Activated T-cell treated with anti-CD3 and anti-CD28 coated beads, Interleukin-2, amount 50 U/mL, for 48 hours (primary cell): ENCODE measurements at regions not wholly inside any gene's neighbourhood (a gene's known extent, or its start where the extent isn't known, plus 50 kb on each side); places are given as distances from the start of the nearest gene placed in this dataset.

Experiments
- DNase-seq, 2 experiments: peaks; one replicate each; pipeline ENCODE4 v3.0.0-alpha.2; 2020

DNA sequence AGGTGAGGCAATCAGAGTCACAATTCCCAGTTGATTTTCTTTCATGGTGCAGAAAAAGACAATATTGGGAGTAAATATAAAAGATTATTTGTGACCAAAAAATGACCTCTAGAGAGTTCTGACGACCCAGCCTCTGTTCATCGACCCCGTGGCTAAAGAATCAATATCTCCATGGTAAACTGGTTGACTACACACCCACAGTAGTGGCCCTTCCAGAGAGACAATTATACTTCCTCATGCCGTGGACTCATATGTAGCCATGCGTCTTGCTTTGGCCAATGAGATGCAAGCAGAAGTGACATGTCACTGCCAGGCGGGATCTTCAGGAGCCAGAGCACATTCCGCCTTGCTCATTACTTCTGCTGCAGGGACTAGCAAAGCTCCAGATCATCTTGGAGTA lies 163.3 kb upstream of the RAD23B start:
- no peak for DNase-seq

DNA sequence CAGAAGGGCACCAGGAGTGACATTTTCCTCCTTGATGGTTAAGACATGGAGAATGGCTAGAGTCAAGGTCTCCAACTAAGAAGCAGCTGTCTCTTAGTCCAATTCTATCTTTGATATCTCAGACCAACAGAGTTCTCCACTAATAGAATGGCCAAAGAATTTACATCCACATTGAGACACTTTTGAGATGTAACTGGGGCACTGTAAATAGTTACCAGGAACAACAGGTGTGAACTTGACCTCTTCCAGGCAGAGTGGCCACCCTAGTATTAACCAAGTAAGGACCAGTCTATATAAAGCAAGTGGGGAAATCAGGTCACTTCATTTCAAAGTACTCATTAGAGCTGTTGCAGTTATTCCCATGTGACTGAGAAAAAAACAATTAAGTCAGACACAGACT lies 159.7 kb upstream of the RAD23B start:
- DNase-seq, result no peak

DNA sequence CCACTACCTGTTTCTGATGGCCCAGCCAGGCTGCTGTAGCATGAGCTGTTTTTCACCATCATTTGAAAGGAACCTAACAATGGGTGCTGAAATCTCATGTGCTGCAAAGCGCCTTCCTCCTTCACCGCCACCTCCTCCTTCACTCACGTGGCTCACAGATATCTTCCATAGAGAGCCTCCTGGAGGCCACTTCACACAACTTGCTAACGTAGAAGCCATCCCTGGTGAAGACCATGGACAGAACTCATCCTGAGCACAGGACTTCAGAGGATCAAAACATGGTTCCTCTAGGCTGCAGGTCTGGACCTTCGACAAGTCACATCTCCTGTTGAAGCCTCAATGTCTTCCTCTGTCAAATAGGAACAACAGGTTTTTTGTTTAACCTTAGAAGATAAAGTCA lies 155.5 kb upstream of the RAD23B start:
- DNase-seq, result no peak

DNA sequence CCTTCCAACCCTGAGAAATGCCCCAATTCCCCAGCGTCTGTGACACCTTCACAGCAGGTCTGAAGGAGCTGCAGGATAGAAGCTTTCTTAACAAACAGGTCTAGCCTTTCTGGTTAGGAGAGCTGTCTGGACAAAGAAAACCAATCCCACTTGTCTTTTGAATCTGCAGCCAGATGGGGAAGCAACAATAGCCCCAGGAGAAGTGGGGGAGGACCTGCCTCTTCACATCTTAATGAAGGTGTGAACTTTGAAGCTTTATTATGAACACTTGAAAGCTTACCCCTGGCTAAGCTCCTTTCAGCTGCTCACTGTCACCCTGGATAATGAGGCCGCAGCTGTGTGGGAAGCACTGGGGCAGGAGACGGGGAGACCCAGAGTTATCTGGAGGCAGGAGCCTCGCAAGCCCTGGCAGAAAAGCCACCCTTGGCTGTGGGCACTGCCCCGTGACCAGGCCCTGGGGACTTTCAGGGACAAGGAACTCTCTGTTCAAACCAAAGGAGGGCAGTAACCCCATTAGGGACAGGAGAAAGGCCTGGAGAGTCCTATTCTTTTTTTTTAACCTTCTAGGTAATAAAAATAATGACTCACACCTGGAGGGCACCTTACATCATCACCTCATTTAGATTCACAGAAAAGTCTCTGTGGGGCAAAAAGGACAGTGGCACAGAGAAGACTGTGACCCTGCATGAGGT lies 151.8 kb upstream of the RAD23B start:
- DNase-seq, result no peak

DNA sequence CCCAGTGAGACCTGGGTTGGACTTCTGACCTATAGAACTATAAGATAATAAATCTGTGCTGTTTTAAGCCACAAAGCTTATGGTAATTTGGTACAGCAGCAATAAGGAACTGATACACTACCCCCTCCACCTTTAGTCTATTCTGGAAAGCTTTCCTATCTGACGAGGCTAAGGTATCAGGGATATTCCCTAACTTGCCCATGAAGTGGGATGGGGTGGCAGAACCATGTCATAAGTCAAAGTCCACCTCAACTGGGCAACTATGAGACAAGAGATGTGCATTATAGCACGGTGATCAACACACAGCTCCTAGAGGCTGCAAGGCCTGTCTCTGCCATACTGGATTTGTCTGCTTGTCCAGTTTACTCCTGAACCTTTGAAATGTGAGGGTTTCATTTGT lies 146.8 kb upstream of the RAD23B start:
- DNase-seq, result no peak

DNA sequence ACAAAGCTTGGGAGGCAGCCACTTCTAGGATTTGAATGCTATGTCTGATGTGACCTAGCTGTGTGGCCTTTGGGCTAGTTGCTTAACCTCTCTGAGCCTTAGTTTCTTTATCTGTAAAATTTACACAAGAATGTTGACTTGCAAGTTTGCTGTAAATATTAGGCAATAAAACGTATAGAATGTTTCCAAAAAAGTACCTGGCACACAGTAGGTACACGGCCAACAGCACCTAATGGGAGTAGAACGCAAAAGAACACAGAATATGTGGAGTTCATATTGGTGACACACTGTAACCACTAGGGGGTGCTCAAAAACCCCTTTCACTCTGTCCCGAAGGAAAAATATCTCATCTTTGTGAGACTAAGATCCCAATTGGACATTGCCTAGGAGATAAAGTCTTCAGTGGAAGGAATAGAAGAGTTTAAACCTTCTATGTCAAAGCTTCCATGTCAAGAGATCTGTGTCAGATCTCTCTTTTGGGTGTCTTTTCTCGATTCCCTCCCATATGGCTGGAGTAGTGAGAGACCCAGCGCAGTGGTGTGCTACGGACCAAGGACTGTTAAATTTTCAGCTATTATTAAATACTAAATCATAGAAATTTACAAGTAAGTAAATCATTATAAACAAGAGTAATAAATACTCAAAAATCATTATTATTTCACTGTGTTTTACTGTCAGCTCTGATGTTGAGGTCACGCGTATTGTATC lies 145.4 kb upstream of the RAD23B start:
- no peak for DNase-seq

DNA sequence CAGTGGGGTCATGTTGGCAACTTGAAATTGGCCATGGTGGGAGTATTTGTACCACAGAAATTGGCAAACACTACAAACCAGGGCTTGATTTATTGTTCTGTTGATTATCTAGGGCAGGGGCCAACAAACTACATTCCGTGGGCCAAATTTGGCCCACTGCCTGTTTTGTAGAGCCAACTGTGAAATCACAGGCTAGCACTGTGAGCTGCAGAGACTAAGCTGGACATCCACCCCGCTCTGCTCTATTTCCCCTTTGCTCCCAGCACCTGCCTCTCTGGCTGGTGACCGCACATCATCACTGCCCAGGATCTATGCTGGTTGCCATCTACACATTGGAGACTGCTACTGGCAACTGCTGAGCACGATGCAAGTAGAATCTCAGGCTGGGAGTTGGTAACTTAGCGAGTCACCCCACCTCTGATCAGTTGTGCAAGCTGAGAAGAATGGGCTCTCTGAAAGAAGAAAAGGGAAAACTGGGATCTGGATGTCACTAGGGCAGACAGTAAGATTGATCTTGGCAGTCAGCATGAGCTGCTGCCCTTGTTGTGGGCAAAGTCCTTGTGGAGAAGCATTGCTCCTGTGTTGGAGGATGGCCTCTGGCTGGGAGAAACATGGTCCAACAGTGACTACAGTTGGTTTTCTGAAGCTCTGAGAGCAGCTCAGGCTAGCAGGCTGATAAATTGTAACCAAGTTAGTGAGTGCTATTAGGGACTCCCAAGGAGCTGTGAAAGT lies 144.7 kb upstream of the RAD23B start:
- no peak for DNase-seq

DNA sequence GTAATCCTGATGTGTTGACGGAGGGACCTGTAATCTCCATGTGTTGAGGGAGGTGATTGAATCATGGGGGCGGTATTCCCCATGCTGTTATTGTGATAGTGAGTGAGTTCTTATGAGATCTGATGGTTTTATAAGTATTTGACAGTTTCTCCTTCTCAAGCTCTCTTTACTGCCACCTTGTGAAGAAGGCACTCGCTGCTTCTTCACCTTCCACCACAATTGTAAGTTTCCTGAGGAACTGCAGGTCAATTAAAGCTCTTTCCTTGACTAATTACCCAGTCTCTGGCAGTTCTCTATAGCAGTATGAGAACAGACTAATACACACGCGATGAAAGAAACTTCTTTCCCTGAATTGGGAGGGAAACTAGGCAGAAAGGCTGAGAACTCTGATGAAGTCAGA lies 141.1 kb upstream of the RAD23B start:
- DNase-seq, result no peak

DNA sequence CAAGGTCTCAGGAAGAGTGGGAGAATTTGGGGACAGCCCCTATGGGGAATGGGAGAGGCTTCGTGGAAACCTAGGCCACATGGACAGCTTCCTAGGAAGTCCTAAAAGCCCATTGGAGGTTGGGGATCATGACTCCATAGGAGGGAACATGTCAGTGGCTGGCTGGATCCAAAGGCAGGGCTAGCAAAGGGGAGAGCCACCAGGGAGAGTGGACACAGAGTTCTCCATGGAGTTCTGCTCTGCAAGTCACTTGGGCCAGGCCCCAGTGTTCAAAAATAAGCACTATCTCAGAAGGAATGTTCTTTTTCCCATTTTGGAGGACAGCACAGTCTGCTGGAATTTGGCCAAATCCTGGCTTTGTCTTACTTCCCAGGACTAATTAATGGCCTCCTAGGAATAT lies 140.6 kb upstream of the RAD23B start:
- no peak for DNase-seq

DNA sequence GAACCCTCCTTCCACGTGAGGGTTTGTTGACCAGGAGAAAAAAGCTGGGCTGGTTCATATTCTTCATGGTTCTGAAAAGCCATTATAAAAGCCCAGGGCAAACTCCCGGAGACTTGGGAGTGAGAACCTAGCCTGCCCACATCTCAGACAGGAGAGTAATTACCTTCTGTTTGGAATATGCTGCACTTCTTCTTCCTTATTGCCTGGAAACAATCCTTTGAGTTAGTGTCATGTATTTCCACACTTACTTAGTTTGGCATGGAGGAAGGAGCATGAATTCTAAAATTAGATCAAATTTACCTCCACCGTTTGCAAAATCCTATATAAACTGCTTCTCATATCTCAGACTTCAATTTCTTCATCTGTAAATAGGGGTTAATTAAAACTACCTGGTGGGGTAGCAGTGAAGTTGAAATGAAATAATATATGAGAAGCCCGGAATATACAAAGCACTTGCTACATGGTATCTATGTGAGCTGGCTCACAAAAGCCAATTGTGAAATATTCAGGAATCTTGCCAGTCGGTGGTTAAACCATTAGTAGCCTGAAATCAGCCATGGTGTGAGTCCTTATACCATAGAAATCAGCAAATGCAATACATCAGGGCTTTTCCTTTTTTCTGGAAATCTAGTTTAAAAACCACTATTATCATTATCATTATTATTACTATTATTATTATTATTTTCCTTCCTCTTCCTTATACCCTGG lies 140.0 kb upstream of the RAD23B start:
- DNase-seq, result no peak

DNA sequence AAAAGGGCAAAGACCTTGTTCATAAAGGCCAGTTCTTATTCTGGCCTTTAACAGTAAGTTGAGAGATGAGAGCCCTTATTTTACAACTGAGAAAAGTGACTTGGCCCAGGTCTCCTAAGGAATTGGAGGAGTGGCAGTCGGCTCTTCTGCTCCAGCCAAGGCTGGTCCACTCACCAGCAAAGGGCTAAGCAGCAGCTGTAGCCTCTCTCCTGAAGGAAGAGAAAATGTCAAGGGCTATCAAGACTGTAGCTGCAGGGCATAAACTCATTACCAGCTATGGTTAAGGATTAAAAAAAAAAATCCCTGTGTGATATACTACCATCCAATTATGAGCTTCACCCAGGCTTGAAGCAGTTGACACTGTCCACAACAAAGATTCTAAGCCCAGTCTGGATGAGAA lies 138.6 kb upstream of the RAD23B start:
- no peak for DNase-seq

DNA sequence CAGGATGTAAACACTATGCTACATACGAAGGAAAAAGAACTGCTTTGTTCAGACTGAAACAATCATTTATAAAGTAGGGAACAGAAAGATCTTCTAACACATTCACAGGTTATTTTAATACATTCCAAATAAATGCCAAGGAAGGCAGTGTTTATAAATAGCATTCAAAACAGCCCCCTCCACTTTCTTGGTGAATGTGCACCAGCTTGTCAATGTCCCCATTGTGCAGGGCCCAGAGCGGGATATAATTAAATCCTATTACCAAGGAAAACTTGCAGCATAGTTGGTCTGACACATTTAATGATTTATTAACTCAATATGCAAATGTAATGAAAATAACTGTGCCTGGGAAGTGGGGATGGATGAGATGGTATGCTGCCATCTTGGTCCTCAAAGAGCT lies 135.9 kb upstream of the RAD23B start:
- DNase-seq, result no peak

DNA sequence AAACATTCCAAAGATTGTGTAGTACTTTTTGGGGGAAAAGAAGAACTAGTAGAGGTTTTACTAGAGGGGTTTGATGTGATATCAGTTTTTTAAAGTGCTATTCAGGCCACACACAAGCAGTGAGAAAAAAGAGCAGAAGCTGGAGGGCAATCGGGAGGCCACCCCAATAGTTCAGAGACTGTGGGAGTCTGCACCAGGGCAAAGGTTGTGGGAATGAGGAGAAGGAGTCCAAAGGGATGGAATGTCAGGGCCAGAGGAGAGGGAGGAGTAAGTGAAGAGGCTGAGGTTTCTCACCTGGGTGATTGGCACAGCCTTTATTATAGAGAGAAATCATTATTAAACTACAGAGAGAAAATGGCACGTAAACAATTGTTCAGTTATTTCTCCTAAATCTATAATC lies 134.9 kb upstream of the RAD23B start:
- no peak for DNase-seq

DNA sequence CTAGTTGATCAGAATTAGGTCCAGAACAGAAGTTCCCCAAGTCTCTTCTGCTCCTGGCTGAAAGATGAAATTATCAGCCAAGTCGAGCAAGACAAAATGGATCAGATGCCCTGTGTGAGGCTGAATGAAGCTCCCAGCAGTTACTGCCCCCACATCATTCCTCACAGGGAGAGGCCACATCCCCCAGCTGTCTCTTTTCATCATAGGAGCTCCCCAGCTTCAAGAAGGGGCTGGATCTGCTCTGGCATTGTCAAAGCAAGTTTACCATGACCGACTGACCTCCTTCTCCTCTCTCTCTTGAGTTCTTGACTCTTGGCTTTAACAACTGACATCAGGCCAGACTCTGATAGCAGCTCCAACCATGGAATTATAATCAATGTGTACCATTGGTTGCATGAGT lies 133.3 kb upstream of the RAD23B start:
- no peak for DNase-seq

DNA sequence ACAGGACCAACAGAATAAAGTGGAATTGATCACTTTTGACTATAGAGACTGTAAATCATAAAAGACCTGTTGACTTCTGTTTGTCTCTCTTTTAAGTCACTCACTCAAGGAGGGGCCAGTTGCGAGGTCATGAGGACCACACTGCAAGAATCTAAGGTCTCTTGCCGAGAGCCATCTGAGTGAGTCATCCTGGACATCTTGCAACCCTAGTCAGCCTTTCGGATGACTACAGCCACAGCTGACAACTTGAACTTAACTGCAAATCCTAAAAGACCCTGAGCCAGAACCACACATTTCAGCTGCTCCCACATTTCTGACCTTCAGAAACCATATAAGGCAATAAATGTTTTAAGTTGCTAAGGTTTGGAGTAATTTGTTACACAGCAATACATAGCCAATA lies 129.7 kb upstream of the RAD23B start:
- DNase-seq, result no peak

DNA sequence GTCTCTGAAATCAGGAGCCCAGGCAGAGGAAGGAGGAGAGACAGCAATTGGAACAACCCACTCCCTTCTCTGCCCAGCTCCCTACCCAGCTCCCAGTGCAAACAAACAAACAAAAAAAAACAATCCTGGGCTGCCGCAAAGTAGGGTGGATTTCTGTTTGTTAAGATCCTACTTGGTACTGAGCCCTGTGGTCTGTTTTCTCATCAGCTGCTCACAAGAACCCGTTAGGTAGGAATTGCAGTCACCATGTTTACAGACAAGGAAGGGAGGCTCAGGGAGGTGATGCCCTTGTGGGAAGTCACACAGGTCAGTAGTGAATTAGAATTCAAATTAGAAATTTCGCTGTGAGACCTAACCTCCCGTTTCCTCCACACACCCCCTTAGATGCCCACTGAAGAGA lies 128.8 kb upstream of the RAD23B start:
- no peak for DNase-seq

DNA sequence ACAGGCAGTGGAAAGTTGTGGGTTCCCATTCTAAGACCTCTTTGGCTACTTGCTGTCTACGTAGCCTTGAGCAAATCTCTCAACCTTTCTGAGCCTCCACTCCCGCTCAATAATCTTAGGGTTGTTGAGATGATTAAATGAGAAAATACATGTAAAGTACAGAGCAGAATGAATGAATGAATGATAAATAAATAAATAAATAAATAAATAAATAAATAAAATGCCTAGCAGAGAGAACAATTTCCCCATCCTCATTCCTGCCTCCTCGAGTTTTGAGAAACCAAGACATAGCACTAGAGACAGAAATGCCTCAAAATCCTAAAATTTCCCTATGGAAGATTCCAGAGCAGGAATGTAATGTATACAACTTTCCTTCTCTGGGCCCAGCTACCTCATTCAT lies 128.3 kb upstream of the RAD23B start:
- no peak for DNase-seq

DNA sequence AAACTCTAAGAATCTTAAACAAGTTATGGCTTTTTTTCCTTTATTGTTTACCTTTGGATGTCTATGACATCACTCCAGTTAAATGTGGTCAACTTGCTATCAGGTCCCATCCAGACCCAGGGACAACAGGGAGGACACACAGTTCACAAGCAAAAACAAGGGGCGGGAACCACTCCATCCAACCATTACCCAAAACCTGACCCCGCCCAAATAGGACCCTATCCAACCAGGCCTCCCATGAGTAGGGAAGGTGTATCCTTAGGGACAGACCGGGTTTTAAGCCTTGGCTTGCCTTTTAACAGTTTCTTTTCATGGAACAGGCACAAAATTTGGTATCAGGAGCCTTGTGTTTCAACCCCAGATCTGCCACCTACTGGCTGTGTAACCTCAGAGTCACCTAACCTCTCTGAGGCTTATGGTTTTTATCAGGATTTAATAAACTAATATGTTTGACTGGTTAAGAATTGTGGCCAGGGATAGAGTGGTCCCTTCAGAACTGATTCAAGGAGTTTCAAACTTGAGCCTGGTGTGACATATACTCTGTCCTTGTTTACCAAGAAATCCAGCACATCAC lies 127.7 kb upstream of the RAD23B start:
- DNase-seq, result no peak

DNA sequence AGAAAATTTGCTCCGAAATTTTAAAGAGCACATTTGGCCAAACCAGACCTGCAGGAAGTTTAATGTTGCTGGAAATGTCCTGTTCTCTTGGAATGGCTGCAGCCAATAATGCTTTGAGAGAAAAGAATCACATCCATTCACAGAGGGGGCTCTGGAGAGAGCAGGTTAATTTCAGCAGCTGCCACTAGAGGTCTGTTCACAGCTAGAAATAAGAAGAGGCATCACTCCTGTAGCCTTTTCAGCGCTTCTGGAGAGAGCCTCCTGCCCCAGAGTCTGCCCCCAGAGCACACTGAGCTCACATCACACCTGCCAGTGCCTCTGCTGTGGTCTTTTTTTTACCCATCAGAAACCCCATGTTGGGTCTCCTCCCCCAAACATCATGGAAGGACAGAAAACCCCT lies 124.8 kb upstream of the RAD23B start:
- no peak for DNase-seq

DNA sequence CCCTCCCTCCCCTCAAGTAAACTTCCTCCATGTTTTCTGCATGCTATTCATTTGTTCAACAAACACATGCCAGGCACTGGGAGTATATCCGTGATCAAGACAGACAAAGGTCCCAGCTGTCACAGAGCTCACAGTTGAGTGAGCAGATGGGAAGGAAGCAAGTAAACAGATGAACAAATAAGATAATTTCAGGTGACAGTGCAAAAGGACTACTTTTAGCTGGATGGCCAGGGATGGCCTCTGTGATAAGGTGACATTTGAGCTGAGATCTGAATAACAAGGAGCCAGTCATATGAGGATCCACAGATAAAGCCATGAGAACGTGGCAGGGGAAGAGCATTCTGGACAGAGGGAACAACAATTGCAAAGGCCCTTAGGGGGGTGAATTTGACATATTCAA lies 121.7 kb upstream of the RAD23B start:
- DNase-seq, result no peak

DNA sequence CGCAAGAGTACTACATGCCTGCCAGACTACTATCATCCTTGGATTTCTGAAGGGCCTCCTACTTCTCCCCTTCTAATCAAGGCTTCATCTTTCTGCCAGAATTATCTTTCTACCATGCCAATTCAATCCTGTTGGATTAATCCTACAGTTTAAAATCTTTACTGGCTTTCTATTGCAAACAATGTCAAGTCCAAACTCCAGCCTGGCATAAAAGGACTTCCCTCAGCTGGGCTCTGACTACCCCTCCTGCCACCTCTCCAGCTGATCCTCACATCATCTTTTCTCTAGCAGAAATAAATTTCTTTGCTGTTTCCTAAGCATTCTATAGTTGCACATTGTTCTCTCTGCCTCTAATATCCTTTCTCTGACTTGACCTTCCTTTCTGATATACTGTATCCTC lies 119.7 kb upstream of the RAD23B start:
- no peak for DNase-seq

DNA sequence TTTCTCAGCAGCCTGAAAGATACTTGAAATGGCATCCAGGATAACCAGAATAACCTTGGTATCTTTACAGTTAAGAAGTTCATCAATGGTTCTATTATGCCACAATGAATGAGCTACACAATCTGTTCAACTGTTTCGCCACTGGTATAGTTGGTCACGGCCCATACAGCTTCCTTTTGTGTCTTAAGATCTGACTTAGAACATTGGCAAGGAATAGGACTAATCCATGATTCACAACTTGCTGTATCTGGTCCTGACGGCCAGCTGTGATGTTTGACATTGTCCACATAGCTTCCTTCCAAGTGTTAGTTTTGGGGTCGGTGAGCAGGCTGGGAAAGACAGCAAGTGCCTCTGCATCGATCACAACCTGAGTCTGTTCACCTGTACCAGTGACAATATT lies 113.3 kb upstream of the RAD23B start:
- no peak for DNase-seq

DNA sequence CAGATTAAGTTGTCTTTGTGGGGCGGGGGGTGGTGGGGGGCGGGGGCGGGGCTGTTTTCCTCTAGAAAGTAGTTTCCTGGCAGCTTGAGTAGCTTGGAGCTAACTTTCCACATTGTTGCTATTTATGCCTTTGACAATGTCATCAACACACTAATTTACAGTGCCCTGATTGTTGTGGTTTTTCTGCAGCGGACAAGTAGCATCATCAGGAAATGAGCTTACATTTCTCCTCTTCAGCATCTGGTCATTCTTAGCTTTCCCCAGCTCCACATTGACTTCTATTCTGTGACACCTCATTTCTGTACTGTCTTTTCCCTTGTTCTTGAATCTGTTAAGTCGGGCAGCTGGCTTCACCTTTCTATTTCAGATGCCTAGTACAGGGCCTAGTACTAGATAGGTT lies 112.3 kb upstream of the RAD23B start:
- no peak for DNase-seq
